Right atrium auricular region (tissue), 2 donors: ENCODE measurements at regions not wholly inside any gene's neighbourhood (a gene's known extent, or its start where the extent isn't known, plus 50 kb on each side); places are given as distances from the start of the nearest gene placed in this dataset.

Experiments
- DNase-seq: peaks from one replicate; pipeline ENCODE4 v3.0.0-alpha.2; 2019; ENCODE audit warnings: low spot score
- H3K27ac ChIP-seq, 2 donors: fragments of 200-600 bp; sonication (generic); 1 replicate in 1 of 2; 2 replicates in 1 of 2; pipeline ENCODE4 v1.5.1; 2016 to 2019
- H3K27me3 ChIP-seq, 2 donors: fragments of 200-600 bp; sonication (generic); one replicate each; pipeline versions ENCODE4 v1.5.1 to v1.6.0; 2017 to 2019
- H3K36me3 ChIP-seq: fragments of 200-600 bp; sonication (generic); one replicate; pipeline ENCODE4 v1.5.1; 2016
- H3K4me1 ChIP-seq, 2 donors: fragments of 200-600 bp; sonication (generic); one replicate each; pipeline versions ENCODE4 v1.5.1 to v1.6.0; 2017 to 2019
- H3K4me3 ChIP-seq, 2 donors: fragments of 200-600 bp; sonication (generic); 1 replicate in 1 of 2; 2 replicates in 1 of 2; pipeline ENCODE4 v1.5.1; 2017 to 2019; ENCODE audit warnings: mild to moderate bottlenecking in 1 of 2, moderate library complexity in 1 of 2
- H3K9me3 ChIP-seq, 2 donors: fragments of 200-600 bp; sonication (generic); one replicate each; pipeline ENCODE4 v1.5.1; 2019
- CTCF ChIP-seq, 2 donors: fragments of 200-600 bp; sonication (generic); IDR thresholded peaks; one replicate each; pipeline ENCODE4 v1.5.1; 2019; ENCODE audit warnings: antibody characterized with exemption in 2 of 2

GRCh38 chr12:30046376-30046775, 262.6 kb upstream of the TMTC1 start:
- no peak for TF ChIP-seq CTCF (IDR thresholded peaks at IDR 0.05)
- no peak overlapping the region for H3K27ac ChIP-seq
- H3K9me3 ChIP-seq: no peaks in the 10 kb centered on the region
- H3K4me3 ChIP-seq: no peak overlapping the region
- H3K27me3 ChIP-seq: no peaks in the 10 kb centered on the region
- H3K36me3 ChIP-seq: no peaks in the 10 kb centered on the region
- H3K4me1 ChIP-seq: no peaks in the 10 kb centered on the region
- no peak for DNase-seq

- Histone ChIP-seq H3K4me1 (no peaks in the 10 kb centered on the region), H3K36me3 (no peaks in the 10 kb centered on the region), H3K4me3 (no peak overlapping the region), H3K27me3 (no peaks in the 10 kb centered on the region), H3K27ac (no peak overlapping the region), H3K9me3 (no peaks in the 10 kb centered on the region)
- no peak for DNase-seq
- no peak for TF ChIP-seq CTCF (IDR thresholded peaks at IDR 0.05)
Measured at GRCh38 chr12:30045171-30045570, 261.4 kb upstream of the TMTC1 start.

- Histone ChIP-seq H3K27ac (no peak overlapping the region), H3K9me3 (no peaks in the 10 kb centered on the region), H3K4me1 (no peaks in the 10 kb centered on the region), H3K4me3 (no peak overlapping the region), H3K36me3 (no peaks in the 10 kb centered on the region), H3K27me3 (no peaks in the 10 kb centered on the region)
- no peak for DNase-seq
- no peak for TF ChIP-seq CTCF (IDR thresholded peaks at IDR 0.05)
Measured at GRCh38 chr12:30044206-30044605, 260.5 kb upstream of the TMTC1 start.

- Histone ChIP-seq H3K4me3 (no peak overlapping the region), H3K4me1 (no peaks in the 10 kb centered on the region), H3K27ac (no peak overlapping the region), H3K36me3 (no peaks in the 10 kb centered on the region), H3K9me3 (no peaks in the 10 kb centered on the region), H3K27me3 (no peaks in the 10 kb centered on the region)
- TF ChIP-seq CTCF (IDR thresholded peaks at IDR 0.05): no peak
- no peak for DNase-seq
Measured at GRCh38 chr12:30043151-30043847, 259.6 kb upstream of the TMTC1 start.

- TF ChIP-seq CTCF (IDR thresholded peaks at IDR 0.05): no peak
- no peaks in the 10 kb centered on the region for H3K4me1 ChIP-seq
- no peak overlapping the region for H3K4me3 ChIP-seq
- no peaks in the 10 kb centered on the region for H3K9me3 ChIP-seq
- H3K27ac ChIP-seq: no peak overlapping the region
- H3K27me3 ChIP-seq: no peaks in the 10 kb centered on the region
- no peak for DNase-seq
- H3K36me3 ChIP-seq: no peaks in the 10 kb centered on the region
Measured at GRCh38 chr12:30041096-30041495, 257.4 kb upstream of the TMTC1 start.
